IPS DF 4.7 (cell line): ENCODE measurements at regions not wholly inside any gene's neighbourhood (a gene's known extent, or its start where the extent isn't known, plus 50 kb on each side); places are given as distances from the start of the nearest gene placed in this dataset.

Experiments
- DNase-seq: peaks from one replicate; pipeline ENCODE4 v3.0.0-alpha.2; 2013; ENCODE audit warnings: low spot score; ENCODE audit errors: extremely low read depth

DNA sequence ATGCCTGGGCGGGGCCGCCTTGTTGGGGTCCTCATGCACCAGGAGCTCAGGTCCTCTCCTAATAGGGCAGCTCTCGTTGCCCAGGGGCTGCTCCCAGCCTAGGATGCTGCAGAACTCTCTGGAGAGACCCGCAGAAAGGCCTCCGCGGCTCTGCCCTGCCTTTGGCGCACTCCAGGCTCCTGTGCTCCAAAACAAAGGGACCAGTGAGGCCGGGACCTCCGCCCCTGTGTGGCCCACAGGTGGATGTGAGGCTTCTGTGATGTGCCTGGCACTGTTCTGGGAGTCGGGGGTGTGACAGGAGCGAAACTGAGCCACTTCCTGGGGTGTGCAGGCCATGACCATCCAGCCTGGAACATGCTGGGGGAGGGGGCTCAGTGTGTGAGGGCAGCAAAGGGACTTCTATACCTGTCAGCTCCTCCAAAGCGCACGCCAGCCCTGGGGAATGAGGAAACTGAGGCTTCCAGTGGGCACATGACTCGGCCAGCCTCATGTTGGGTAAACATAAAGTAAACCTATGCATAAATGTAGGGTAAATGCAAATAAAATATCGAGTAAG lies 153.2 kb downstream of the IRF8 start:
- DNase-seq, result no peak

DNA sequence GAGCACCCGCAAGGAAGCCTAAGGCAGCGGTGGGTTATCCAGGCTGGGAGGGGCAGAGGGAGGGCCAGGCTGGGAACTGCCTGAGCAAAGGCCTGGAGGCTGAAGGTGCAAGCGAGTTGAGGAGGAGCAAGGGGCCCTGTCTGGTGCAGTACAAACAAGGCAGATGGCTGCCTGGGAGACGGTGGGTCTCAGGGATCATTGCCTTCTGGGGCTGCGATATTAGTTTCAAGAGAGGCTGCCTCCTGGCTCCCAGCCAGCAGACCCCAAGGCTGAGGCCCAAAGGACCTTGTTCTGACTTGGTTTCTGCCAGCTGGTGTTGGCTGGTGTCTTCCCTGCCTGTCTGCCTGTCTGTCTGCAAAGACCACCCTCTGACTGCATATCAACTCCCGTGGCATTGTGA lies 154.0 kb downstream of the IRF8 start:
- DNase-seq, result no peak

DNA sequence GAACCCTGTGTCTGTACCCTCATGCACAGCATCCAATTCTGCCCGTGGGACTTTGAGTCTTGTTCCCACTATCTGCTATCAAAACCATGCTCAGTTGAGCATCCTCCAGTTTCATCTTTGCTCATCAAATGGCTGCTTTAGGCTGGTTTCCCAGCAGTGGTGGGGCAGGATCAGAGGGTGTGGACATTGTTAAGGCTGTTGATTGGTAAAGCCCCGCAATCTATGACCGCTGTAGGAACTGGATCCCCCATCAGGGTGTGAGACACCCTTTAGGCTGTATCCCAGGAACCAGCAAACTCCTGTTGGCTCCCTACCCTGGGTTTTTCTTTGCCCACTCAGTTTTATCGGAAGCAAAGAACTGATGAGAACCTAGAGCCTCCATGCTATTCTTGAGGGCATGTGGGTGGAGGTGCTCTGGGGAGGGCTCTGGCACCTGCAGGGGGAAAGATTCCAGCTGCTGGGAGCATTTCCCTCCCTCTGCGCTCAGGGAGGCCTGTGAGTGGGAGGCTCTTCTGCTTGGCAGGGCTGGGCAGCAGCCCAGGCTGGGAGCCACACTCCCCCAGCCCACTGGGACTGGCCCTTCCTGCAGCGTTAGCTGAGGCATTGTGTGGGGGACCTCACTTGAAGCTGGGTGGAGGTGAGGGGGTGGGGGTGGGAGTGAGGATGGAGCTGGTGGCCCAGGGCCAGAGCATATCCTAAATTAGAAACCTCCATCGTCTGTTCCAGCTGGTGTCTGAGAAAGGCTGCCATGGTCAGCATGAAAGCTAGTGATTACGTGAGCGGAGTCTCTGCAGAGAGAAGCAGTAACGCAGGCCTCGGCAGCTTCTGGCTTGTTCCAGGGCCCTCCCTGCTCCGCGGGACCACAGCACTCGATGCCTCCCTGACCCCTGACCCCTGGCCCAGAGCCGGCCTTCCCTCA lies 160.6 kb downstream of the IRF8 start:
- DNase-seq, result no peak

DNA sequence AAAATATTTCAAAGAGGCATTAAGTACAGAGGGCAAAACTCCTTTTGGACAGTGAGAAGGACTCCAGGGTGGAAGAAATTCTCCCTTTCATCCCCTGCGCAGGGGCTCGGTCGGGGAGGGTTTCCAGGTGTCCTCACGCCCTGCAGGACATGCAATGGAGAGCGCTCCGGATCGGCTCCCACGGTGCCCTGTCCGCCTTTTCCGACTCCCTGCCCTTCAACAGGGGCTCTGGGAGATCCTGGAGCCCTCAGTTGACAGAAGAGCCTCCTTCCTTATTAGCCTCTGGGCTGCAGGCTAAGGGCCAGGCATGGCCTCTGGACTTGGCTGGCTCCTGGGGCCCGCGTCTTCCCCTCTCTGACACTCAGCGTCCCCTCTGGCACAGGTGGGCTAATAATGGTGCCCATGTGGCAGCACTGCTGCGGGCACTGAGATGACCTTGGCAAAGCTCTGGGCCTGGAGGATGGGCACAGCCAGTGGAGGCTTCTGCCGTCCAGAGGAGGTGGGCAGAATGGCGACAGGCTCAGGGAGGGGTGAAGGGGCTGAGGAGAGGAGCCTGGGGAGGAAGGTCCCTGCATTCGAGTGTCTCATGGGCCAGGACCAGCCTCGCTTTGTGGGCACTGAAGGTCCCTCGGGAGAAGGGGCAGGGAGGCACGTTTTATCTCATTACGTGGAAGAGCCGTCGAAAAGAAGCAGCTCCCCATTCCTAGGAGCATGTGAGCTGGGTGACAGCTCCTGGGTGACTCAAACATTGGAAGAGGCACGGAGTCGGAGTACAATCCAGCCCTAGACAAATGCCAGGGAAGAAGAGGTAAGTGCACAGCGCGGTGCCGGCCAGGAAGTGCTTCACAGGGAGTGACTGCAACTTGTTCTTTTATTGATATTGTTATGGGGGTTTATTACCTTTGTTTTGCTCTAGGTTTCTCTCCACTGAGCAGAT lies 161.7 kb downstream of the IRF8 start:
- no peak for DNase-seq

DNA sequence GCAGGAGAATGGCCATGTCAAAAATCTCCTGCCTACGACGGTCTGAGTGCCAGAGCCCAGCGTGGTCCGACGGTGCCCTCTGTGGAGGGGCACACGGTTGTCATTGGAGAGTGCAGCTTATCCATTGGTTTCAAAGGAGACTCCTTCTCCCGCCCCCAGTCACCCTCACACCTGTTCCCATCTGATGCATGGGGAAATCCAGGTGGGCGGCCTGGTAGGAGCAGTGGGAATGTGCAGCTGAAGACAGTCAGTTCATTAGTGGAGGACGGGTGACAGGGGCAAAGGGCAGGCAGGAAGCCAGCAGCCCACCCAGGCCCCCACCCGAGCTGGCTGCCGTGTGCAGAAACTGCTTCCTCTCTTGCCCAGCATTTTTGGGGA lies 162.3 kb downstream of the IRF8 start:
- no peak for DNase-seq

DNA sequence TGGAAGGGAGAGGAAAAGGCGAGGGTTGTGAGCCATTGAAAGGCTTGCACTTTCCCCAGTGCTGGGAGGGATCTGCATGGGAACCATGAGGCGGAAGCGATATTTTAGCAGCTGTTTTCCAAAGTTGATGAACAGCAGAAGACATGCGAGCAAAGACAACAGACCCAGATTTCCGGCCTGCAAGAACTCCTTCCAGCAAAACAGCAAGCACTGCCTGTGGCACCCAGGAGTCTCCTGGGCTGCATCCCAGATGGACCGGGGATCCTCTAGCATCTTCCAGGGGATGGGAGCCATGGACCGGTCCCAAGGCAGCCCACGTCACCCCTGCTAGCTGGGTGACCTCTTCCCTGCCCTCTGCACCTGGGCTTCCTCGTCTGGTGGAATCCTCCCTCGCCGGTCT lies 162.8 kb downstream of the IRF8 start:
- DNase-seq, result no peak

DNA sequence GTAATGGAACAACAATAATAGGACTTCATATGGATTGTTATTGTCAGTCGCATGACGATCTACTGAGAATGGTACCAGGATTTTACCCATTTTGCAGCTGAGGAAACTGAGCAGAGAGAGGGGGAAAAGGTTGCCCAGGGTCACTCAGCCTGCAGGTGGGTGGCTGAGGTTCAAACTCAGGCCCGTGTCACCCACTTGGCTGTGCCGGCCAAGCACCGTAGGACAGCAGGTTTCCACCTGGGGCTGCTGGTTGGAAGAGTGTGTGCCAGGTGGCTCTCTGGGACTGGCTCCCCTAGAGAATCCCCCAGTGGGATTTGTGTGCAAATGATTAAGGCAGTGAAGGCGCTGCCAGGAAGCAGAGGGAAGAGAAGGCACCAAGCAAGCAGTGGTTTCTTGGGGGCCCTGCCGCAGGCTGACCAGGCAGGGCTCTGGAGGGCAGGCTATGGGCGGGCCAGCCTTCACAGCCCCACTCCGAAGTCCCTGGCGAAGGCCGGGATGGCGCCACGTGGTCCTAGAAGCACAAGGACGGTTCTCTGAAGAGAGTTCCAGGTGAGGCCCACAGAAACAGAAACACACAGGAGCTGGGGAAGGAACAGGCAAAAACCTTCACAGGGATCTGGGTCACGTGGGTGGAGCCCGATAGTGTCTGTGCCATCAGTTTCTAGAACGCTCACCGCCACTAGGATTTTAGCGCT lies 163.5 kb downstream of the IRF8 start:
- DNase-seq, result no peak

DNA sequence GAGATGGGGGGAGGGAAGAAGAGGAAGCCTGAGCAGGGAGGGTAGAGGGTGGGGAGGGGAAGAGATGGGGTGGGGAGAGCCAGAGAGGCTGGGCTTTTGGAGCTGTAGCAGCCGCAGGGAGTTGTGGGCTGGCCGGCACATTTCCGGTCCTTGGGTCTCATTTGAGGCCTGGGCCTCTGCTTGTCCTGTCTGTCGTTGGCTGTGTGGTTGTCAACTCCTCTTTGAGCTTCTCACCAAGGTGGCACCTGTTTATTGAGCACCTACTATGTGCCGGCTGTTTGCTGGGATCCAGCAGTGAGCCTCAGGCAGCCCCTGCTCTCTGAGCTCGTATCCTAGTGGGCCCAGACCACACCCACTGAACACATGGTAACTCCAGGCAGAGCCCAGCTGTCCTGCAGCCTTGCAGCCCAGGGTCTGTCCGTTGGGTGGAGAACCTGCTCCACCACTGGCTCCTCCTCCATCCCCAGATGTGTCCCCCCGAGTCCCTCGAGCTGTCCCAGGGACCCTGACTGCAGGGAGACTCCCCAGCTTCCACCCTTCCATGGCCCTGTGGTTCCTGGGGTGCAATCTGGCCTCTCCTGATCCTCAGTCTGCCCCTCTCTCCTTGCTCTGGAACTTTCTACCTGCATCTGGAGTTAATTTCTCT lies 164.9 kb downstream of the IRF8 start:
- DNase-seq, result no peak

DNA sequence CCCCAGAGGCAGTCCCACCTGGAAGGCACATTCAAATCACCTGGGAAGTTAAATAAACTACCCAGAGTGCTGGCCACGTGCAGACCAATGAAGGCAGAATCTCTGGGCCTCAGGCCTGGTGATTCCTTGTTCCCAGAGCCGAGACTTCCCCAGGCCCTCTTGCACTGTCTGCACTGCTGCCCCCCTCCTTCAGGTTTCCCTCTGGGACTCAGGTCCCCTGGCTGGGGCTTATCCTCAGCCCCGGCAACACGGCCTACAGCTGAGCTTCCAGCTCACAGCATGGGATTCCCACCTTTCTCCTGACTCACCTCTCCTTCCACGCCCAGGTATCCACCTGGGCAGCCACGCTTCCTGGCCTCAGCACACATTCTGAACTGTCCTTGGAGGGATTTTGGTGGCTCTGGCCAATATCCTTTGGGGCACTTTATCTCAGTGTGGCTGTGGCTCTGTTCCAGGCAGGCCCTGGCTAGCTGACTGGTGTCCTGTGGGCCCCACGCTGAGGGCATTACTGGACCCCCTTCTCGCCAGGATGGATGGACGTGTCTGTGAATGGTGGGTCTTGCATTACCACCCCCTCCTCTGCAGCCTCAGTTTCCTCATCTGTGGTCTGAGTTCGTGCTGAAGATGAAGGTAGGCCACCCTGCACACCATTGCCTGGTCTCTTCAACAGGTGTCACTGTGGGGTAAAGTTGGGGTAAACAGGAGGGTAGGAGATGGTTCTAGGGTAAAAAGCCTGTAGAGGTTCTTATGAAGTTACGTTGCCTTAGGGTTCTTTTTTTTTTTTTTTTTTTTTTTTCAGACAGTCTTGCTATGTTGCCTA lies 165.7 kb downstream of the IRF8 start:
- no peak for DNase-seq

DNA sequence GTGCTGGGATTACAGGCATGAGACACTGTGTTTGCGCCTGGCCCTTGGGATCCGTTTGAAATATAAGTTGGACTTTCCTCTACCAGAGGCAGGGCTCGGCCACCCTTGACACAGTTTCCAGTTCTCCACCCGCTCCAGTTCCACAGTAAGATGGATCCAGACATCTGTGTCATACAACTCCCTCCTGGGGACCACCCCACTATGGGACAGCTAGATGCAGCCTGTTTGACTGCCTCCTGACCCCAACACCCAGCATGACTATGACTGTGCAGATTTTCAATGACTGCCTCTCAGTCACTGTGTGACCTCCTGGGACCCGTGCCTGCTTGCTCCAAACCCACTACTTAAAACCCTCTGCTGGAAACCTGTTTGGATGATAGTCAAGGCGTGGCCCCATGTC lies 166.7 kb downstream of the IRF8 start:
- DNase-seq, result no peak

DNA sequence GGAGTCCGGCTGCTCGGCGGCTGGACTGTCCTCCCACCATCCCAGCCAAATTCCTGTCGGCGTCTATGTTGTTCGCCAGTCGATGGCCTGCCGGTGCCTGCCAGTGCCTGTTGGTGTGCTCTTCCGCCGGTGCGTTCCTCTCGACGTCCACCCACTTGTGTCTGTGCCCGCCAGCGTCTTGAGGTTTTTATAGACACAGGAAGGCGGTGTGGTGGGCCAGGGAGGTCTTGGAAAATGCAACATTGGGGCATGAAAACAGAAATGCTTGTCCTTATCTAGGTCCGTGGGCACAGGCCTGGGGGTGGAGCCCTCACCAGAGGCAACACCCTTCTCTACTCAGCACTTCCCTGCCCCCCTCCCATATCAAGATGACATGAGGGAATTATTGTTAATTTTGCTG lies 167.8 kb downstream of the IRF8 start:
- DNase-seq, result no peak

DNA sequence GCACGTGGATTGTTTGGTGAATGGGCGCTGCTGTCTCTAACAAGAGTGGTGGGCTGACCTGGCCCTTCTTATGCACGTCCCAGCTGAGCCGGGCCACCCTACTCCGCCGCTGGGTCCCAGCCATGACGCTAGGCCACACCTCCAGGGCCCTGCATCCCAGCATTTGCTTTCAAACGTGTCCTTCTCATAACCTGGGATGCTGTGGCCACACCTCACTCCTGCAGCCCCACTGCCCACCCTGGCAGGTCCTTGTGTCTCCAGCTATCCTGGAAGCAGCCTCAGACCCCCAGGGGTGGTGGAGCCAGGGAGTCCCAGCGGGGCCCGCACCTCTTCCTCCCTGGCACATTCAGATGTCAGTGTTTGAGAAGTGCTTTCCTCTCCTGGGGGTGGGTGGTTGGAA lies 168.6 kb downstream of the IRF8 start:
- no peak for DNase-seq

DNA sequence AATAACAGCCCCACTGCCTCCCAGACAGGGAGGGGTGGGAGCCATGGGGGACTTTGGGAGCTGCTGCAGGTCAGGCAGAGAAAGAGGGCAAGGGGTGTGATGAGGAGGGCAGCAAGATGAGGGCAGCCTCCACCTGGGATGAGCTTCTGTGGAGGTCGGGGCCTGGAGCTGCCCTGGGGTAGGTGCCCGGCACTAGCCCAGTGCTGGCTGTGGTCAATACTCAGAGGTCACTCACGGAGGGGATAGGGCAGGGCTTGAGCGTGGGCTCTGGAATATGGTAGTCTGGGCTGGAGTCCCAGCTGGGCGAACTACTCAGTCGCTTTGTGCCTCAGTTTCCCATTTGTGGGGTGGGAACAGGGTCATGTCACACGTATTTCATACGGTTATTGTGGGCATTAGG lies 169.0 kb downstream of the IRF8 start:
- DNase-seq, result no peak

DNA sequence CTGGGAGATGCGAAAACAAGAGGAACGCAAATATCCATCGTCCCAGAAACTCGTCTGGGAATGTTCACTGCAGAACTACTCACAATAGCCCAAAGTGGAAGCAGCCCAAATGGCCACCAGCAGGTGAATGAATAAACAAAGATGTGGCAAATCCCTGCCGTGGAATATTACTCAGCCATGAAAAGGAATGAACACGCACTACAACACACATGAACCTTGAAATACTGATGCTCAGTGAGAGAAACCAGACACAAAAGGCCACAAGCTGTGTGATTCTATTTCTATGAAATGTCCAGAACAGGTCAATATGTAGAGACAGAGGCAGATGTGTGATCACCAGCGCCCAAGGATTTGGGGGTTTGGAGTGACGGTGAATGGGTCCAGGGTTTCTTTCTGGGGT lies 169.8 kb downstream of the IRF8 start:
- DNase-seq, result no peak

DNA sequence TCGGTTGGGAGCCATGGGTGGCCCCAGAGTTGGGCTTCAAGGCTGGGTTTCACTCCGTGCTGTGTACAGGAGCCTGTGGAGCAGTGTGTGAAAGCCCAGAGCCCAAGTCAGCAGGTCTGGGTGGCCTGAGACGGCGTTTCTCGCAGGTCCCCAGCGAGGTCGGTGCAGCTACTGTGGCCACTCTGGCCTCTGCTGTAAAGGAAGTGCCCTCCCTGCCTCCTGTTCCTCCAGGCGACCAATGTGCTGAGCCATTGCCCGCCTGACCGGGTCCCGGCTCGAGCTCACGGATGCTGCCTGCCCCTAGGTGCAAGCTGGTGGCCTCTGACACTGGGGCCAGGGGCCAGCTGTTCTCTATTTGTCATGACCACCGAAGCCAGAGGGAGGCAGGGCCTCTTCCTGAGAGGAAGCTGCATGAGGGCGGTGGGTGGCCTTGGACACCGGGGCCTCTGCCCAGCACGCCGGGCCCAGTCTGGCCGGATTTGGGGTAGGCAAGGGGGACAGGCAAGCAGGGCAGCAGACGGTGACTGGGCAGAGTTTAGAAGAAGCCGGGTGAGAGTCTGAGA lies 170.9 kb downstream of the IRF8 start:
- no peak for DNase-seq

DNA sequence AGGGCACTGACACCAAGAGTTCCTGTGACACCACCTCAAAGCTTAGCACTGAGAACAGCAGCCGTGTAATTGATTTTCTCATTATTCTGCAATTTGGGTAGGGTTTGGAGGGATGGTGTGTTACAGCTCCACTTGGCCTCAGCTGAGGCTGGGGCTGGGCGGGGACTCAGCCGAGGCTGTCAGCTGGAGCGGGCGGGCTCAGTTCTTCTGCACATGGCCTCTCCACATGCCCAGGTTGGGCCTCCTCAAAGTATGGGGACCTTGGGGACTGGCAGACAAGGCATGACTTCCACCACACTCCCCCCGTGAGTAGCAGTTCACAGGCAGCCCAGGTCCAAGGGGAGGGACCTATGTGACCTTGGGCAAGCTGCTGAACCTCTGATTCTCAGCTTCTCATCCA lies 171.5 kb downstream of the IRF8 start:
- no peak for DNase-seq

DNA sequence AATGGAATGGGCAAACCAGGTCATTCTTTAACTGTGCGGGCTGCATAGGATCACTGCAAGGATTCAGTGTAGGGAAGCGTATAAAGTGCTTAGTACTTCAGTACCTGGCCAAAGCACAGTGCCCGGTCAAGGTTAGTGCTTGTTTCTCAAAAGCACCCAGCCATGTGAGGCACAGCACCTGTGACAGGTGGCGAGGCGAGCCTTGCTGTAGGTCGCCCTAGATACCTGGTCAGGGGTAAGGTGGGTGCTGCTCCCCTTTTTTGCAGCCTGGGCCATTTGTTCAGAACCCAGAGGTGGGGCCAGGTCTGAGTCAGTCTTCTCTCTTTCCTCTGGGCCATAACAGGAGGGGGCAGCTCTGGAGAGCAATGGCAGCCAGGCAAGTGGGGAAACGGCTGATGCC lies 172.0 kb downstream of the IRF8 start:
- DNase-seq, result no peak

DNA sequence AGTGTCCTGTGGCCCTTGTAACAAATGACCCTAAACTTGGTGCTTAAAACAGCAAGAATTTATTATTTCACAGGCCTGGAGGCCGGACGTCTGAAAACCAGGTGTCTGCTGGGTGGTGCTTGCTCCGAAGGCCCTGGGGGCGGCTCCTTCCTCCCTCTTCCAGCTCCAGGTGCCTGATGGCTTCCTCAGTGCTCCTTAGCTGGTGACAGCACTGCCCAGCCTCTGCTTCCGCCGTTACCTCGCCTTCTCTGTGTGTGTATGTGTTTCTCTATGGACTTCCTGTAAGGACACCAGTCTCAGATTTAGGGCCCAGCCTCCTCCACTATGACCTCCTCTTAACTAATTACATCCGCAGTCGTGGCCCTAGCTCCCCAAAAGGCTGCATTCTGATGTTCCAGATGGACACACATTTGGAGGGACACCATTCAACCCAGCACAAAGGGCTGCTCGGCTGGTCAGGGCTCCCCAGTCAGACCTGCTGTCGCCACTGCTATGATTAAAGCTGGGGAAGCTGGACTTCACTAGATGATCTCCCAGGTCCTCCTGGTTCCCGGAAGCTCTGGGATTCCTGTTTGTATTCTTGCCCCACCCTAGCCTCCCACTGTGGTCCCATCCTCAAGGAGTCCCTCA lies 172.8 kb downstream of the IRF8 start:
- no peak for DNase-seq

DNA sequence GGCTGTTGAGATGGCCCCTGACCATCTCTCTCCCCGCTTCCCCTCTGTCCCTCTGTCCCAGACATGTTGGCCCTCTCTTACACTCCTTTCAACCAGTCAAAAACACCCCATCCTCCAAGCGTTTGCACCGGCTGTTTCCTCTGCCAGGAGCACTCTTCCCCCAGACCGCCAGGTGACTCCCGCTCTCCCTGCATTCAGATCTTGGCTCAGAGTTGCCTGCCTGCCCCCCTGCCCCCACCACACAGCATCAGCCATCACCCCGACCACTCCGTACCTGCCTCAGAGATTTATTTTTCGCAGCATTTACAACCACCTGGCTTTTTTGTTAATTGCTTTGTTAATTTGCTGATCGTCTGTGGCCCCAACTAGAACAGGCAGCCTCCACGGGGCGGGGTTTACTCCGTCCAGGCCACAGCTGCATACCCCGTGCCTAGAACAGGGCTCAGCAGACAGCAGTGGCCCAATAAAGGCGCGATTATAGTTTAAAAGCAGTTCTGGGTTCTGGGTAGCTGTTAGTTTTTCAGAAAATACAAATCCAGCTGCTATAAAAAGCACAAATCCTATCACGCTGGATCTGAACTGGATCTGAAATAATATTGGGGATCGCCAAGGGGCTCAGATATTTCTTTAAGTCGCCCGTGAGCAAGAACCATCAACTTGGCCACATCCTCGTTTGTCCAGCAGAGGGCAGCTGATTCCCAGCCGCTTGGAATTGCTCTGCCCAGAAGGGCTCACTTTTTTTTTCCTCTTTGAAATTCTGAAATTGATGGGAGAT lies 173.6 kb downstream of the IRF8 start:
- DNase-seq, result no peak
